SU-DHL-6 (cell line): ENCODE measurements at regions not wholly inside any gene's neighbourhood (a gene's known extent, or its start where the extent isn't known, plus 50 kb on each side); places are given as distances from the start of the nearest gene placed in this dataset.

Source experiments
- CTCF ChIP-seq: fragments of 200-600 bp; sonication (generic); IDR thresholded peaks from one replicate; pipeline ENCODE4 v1.5.1; 2017; ENCODE audit warnings: antibody characterized with exemption, mild to moderate bottlenecking, low read length, moderate library complexity; ENCODE audit not compliant: insufficient read depth, poor library complexity, severe bottlenecking
- EZH2phosphoT487 ChIP-seq: fragments of 200-600 bp; sonication (generic), shearing (Covaris generic); conservative IDR thresholded peaks from 2 replicates; pipeline ENCODE4 v1.6.1; 2018; ENCODE audit warnings: mild to moderate bottlenecking, antibody characterized with exemption, low read length, moderate library complexity, mixed read lengths

GRCh38 chr15:31561156-31561555 is 234.5 kb downstream of the KLF13 start:
- no peak for TF ChIP-seq CTCF
- no peak for TF ChIP-seq EZH2phosphoT487
